GM19035 (cell line): ENCODE measurements at regions not wholly inside any gene's neighbourhood (a gene's known extent, or its start where the extent isn't known, plus 50 kb on each side); places are given as distances from the start of the nearest gene placed in this dataset.
"Not testable (repeated sequence)": the region's sequence is repeated elsewhere in the genome, so short reads cannot be mapped to it uniquely, and the experiment has no call there.

ENCODE experiments used
- ATAC-seq: cut with Tn5 transposase; IDR thresholded peaks from one replicate; pipeline ENCODE4 v1.9.1; 2021; ENCODE audit not compliant: unreplicated experiment

DNA sequence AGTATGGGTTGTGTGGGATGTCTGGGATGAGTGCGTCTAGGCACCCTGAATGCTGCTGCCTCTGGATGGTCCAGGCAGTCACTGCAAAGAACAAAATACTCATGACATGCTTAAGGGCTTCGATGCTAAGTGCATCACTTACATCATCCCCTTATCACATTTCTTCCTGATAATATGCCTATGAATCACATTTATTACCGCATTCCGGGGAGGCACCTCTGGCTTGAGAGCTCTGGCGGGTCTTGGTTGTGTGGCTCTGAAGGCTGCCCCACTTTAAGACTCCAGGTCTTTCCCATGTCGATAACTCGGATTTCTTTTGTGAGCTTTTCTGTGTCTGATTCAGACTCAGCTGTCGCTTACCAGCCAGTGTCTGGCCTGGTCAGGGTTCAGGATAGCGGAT, 1126.4 kb downstream of the TBC1D22A start:
- ATAC-seq: no peak

DNA sequence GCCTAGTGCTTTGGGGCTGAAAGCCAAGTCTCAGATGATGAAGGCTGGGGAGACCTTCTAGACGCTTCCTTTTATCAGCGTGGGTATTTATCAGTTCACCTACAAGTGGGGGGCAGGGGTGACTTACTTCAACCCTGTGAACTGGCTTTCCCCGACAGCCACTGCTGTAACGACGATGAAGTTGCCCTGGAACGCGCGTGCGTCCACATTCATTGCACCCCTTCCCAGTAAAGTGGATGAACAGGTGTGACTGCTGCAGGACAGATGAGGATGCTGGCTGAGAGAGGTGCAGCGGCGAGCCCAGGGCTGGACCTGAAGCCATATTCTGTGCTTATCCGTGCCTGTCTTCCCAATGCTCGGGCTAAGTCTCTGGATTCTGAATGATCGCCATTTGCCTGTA, 1122.3 kb downstream of the TBC1D22A start:
- ATAC-seq: no peak

DNA sequence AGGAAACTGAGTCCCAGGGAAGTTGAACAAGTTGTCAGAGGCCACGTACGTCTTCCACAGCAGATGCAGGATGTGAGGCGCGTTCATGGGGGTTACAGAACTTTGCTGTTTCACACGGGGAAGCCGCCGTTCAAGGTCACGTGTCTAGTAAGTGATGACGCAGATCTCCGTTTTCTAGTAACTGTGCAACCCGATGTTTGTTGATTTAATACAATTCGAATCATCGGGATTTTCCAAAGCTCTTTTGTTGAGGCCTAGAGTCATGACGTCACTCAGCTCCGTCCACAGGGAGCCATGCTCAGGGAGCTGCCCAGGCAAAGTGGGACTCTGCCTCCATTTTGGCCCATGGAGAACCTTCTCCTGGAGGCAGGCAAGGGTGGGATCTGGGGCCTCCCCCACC, 1121.8 kb downstream of the TBC1D22A start:
- no peak for ATAC-seq

DNA sequence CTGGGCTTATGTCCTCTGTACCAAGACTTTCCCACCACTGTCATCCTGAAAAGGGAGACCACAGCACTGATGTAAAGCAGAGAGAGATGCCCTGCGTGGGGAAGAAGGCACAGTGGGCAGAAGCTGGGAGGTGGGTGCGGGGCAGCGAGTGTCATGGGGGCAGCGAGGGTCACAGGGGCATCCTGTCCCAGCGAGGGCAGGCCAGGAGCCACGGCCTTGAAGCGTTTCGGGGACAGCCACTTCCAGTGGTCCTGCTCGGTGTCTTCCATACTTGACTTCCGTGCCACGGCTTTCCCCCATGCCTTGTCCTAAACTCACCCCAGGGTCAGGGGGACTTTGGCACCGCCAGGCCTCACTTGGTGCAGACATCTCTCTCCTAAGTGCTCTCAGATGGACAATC, 1121.3 kb downstream of the TBC1D22A start:
- no peak for ATAC-seq

DNA sequence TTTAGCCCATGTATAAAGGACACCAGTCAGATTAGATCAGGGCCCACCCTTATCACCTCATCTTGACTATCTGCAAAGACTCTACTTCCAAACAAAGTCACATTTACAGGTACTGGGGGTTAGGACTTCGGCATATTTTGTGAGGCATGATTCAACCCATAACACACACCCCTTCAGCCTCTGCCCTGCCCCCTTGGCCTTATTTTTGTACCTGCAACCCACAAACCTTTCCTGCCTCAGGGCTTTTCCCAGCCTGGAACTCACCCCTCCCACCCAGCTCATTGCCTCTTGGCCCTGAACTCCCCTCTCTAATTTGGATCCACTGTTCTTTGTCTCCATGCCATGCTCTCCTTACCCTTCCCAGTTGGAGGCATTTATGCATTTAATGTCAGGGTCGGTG, 1116.9 kb downstream of the TBC1D22A start:
- no peak for ATAC-seq

DNA sequence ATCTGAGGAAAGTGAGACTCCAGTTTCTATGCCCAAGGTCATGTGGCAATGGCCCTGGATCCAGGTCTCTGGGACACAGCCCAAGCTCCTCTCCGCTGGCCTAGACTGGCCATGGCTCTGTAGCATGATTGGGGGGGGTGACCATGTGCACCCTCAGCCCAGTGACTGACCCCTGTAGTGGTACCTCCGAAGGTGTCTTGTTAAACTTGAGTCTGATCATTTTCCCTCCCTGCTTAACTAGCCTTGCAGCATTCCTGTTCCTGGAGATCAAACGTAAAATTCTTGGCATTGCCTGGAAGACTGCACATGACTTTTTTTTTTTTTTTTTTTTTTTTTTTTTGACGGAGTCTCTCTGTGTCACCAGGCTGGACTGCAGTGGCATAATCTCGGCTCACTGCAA, 1116.0 kb downstream of the TBC1D22A start:
- ATAC-seq: no peak

DNA sequence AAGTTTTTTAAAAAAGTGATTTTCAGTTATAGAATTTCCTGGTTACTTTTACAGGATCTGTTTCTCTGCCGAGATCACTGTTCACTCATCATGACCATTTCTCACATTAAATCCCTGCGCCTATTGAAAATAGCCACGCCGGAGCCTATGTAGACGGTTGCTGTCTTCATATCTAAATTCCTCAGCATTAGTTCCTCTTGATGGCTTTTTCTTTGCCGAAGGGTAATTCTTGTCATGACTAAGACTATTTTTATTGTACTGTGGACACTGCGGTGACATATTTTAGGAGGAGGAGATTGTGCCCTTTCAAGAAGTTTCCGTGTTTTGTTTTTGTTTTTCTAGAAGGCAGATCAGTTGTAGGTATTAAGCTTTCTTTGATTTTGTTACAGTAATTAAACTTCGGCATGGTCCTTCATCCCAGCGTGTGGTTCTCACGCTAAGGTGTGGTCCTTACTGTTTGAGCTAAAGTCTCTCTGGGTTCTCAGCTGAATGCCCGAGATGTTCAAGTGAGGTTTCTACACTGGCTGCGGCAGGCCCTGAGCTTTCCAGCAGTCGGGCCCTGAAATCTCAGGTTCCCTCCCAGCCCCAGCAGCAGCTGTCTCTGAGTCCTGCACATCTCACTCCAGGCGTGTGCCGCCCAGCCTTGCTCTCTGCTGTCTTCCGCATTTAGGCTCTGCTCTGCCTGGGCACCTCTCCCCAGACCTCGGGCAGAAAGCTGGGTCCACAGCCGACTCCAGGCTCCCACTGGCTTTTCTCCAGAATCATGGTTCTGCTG, 1110.5 kb downstream of the TBC1D22A start:
- no peak for ATAC-seq

DNA sequence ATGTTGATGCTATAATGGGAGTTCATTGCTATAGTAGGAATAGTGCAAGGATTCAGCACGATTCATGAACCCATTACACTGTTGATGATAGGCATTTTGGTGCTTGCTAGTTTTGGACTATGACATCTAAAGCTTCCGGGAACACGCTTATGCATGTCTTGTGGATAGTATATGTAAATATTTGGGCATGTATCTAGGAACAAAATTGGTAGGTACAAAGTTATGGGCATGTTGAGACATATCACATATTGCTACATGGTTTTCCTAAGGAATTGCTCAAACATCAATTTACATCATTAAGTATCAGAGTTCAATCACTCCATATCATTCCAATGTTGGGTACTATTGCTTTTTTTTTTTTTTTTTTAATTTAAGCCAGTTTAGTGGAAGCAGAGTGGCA, 1103.2 kb downstream of the TBC1D22A start:
- no peak for ATAC-seq

DNA sequence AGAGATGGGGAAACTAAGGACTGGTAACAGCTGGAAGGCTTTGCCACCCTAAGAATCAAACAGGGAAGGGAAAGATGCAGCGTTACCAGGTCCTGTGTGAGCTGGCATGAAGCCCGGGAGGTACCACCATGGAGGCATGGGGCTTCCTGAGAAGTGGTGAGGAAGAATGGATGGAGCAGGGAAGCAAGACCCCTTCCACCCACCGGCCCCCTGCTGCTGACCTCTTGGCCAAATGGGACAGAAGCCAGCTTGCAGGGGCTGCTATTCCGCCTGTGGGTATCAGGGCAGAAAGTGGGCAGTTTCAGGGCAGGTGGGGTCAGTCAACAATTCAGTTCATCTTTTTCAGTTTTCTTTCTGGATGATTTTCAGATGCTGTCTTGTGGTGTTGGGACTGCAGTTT, 1099.9 kb downstream of the TBC1D22A start:
- ATAC-seq: no peak

DNA sequence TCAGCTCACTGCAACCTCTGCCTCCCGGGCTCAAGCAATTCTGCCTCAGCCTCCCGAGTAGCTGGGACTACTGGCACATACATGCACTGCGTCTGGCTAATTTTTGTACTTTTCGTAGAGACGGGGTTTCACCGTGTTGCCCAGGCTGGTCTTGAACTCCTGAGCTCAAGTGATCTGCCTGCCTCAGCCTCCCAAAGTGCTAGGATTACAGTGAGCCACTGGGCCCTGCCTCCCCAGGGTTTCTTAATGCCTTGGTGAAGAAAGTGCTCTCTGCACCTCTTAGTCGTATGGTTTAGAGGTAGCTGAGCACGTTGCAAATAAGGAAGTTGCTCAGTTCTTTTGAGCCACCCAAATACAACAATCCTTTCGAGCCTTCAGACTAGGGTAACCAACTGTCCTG, 1098.5 kb downstream of the TBC1D22A start:
- ATAC-seq: not testable (repeated sequence)

DNA sequence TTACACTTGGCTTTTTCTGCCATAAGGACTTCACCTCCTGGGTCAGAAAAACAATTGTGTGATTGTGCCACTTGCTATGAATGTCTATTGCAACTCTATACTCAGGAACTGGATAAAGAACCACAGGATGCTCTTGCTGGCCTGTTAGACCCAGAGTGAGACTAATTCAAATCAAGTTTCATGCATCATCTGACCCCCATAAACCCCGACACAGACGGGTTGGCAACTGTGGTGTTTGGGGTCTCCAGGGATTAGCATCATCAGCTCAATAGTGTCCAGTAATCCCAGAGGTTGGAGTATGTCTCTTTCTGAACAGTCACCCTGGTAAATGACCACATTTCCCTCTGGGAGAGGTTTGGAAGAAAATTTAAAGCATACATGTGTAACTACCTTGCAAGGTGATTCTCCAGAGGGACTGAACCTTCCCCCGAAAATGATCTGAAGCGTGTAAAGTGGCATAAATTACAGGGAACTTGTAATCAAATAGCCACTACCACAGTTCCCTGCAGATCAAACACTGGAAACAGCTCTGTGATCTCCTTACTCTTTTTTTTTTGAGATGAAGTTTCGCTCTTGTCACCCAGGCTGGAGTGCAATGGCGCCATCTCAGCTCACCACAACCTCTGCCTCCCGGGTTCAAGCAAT, 1097.6 kb downstream of the TBC1D22A start:
- ATAC-seq: no peak

DNA sequence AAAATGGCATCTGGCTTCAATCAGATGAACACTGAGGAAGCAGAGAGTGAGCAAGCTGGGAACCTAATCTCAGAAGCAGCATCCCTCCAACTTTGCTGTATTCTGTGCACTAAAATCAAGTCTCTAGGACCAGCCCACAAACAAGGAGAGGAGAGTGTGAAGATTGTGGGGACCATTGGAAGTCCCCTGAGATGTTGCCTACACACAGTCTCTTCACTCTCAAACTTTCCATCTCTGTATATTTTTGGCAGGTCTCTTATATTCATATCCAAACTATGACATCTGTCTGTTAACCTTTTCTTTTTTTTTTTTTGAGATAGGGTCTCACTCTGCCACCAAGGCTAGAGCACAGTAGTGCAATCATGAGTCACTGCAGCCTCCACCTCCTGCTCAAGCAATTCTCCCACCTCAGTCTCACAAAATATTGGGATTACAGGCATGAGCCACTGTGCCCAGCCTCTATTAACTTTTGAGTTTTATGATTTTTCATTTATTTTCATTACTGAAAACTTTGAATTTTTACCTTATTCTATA, 1096.4 kb downstream of the TBC1D22A start:
- no peak for ATAC-seq

DNA sequence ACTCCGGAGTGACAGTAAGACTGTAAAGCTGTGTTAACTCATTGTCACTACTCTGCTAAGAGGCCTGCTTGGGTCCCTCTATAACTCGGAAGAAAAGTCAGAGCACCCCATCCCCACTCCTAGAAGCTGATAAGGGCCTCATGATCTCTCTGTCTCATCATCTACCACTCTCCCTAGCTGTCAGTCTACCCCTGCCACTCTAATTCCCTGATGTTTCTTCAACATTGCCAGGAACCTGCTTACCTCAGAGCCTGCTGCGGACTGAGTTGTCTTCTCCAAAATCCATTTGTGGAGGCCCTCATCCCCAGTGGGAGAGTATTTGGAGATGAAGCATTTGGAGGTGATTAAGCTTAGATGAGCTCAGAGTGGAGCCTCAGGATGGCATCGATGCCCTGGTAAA, 1092.2 kb downstream of the TBC1D22A start:
- ATAC-seq: no peak

DNA sequence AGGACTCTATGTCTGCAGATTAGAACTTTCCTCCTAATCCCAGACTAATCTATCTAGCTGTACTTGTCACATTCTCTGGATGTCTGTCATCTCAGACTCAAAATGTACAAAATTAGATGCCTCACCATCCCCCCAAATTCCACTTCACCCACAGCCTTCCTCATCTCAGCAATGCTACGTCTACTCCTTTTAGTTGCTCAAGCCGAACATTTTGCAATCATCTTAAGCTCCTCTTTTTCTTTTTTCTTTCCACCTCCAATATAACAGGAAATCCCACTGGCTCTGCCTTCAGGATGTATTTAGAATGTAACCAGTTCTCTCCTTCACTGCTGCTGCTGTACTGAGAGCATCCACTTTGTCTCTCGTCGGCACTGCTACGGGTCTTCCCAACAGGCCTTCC, 1091.8 kb downstream of the TBC1D22A start:
- no peak for ATAC-seq

DNA sequence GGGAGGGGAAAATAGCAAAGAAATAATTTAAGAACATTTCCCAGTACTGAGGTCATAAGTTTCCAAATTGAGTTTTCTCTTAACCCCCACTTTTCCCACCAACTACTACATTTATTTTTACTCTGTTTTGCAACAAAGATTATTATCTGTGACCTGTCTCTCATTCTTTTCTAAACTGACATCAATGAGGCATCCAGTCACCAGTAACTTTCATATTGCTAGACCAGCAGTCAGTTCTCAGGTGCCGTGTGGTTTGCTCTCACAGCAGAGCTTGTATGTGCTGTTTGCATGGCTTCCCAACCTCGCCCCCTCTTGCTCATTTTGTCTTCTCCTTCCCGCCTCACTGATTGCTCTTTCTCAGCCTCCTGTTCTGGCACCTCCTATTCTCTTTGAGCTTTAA, 1091.3 kb downstream of the TBC1D22A start:
- no peak for ATAC-seq

DNA sequence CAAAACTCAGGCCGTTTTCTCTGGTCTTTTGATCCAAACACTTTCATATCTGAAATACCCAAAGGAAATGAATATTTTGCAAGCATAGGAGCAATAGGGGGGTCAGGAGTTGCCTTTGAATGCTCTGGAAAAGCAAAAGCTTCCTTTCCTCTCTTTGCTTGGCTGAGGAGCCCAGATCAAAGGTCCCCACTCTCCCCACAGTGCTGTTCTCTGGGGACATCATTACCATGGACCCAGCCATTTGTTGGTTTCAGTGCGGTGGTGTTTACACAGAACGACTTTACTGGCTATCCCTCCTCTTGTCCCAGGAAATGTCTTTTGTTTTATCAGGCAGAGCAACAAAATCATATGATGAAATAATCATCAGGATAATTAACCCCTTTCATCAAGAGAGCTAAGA, 1089.1 kb downstream of the TBC1D22A start:
- no peak for ATAC-seq

DNA sequence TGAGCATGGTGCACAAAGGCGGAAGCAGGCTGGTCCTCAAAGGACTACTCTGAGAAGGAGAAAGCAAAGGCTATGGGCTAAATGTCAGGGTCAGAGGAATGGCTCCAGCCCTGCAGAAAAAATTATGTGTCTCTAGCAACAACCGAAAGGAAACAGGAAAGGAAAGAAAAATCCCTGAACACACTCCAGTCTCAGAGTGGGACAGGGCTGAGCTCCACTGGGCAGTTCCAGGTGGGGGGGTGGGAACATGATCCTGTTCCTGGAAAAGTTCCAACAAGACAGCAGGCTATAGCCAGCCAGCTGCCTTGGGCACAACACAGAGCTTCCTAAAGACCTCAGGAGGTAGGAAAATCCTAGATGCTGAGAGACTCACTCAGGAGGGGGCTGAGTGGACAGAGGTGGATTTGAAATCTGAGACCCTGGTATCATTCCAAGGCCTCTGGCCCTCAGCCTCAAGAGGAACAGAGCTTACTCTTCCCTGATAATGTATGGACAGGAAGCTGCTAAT, 1088.2 kb downstream of the TBC1D22A start:
- no peak for ATAC-seq

DNA sequence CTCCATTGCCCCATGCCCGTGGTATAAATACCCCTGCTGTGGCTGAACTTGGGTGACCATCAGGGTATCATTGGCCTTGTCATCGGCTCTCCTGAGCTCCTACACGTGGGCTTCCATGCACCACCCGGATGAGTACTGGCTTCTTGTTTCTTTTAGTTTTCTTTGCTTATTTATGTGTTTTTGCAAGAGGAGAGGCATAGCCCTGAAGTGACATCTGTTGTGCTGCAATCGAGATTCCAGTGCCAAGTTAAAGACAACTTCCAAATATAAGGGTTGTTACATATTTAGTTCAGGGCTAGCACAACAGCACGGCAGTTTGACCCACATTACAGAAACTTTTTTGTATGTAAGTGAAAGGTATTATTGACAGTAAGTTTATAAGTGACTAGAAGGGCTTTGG, 1087.1 kb downstream of the TBC1D22A start:
- no peak for ATAC-seq

DNA sequence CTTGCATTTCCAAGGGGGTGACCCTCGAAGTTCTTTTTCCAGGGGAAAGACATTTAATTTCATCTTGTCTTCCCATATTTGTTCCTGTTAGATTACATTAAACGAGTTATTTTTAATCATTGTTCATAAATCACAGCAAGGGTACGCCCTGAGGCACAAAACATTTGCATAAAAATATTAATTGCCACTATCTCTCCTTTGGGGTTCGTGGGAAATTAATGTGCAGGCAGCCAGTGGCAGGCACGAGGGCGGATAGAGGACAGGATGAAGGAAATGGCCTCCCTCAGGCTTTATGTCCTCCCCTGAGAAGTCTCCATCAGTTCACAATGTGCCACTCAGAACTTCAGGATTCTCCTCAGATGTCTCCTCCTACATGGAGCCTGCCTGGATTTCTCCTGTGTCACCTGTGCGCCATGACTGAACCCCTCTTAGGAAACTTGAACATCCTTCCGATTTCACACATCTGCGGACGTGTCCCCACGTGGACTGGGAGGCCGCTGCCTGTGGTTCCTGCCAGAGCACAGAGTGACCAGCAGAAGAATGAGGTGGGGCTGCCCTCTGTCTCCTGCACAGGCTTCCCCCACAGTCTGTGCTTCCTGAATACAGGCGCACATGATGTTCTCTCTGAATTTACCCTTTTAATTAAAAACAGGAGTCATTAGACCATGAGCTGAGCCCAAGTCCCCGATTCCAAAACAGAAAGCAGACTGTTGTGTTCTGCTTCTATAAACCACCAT, 1085.9 kb downstream of the TBC1D22A start:
- no peak for ATAC-seq

DNA sequence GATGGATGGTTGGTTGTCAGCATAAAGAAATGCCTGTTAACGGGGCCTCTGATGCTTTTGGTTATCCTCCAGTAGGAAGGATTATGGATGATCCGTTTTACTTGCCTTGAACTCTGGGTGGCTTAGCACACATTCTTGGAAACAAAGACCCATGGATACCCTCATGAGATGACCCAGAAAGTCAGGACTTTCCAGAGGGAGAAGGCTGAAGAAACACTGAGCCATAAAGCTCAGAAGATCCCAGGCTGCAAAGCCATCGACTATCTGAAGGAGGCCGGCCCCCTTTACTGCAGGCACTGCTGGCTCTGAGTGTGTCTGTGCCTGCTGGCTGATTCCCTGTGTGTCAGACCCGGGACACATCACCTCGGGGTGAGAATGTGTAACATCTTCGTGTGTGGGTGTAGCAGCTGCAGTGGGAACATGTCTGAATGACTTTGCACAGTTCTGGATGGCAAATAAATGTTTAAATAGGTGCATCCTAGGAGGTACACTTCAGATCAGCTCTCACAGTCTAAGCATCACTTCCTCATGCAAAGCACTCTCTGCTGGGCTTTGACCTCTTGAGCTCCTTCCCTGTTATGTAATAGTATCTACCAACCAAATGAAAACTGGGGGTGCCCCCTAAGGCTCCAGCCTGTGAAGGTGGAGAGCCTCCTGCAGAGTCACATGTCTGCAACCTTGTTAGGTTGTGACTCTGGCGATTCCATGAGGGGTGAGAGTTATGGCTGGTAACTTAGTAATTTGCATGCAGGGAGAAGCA, 1084.9 kb downstream of the TBC1D22A start:
- no peak for ATAC-seq

DNA sequence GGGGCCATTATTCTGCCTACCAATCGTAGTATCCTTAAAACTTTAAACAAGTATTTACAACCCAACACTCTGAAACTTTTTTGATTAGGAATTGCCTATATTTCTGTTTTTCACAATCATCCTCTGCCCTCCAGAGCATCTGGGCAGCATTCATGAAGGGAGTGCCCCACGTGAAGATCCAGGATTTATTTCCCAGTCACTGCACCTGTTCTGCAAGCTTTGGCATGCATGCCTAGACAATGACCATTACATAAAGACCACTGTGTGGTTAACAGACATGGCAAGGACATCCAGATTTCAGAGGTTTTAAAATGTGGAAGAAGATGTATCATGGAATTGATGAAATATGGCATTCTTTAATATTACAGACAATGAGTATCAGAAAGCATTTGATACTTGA, 1083.8 kb downstream of the TBC1D22A start:
- ATAC-seq: no peak
